Kidney epithelial cell (primary cell): ENCODE measurements at regions not wholly inside any gene's neighbourhood (a gene's known extent, or its start where the extent isn't known, plus 50 kb on each side); places are given as distances from the start of the nearest gene placed in this dataset.

ENCODE experiments used
- DNase-seq: peaks from one replicate; pipeline ENCODE4 v3.0.0-alpha.2; 2010; ENCODE audit warnings: low read depth
- H3K27me3 ChIP-seq: 2 replicates; pipeline ENCODE4 v1.6.0; 2011; ENCODE audit warnings: low read length; ENCODE audit not compliant: control insufficient read depth, insufficient read depth
- H3K36me3 ChIP-seq: 2 replicates; pipeline ENCODE4 v1.5.1; 2011; ENCODE audit warnings: low read length; ENCODE audit not compliant: control insufficient read depth, insufficient read depth
- H3K4me3 ChIP-seq: 2 replicates; pipeline ENCODE4 v1.5.1; 2011; ENCODE audit warnings: low read depth, mild to moderate bottlenecking, control low read depth, low read length
- TF ChIP-seq, protein P1 (sequence below): IDR thresholded peaks from 2 replicates; pipeline ENCODE4 v1.5.1; 2011; ENCODE audit warnings: mild to moderate bottlenecking, moderate library complexity, low read length, control low read depth, inconsistent platforms; ENCODE audit not compliant: insufficient read depth, poor library complexity, severe bottlenecking

DNA sequence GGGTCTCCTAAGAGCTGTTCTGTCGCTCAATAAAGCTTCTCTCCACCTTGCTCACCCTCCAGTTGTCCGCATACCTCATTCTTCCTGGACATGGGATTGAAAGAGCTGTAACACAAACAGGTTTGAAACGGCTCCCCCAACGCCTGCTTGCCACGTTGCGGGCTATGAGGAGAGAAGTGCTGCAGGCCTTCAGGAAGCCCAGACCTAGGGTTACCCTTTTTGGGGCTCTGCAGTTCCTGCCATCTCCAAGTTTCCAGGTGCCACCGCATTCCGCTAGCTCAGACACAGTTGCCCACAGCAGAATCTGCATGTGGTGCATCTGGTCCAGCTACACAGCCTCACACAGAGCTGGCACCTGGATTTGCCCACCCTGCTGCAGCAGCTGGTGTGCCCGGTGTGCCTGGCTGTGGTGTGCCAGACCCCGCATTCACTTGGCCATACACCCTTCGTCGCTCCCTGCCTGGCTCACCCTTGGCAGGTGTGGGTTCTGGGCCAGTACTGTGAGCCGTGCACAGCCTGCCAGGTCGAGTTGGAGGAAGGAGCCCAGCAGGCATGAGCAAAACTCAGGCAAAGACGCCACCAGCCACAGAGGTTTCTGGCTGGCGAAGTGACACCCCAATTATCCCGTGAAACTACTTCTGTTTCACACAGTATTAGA is 253.2 kb upstream of the SEMA3A start:
- Histone ChIP-seq H3K27me3 (no peaks in the 10 kb centered on the region), H3K4me3 (no peak overlapping the region), H3K36me3 (no peaks in the 10 kb centered on the region)
- no peak for DNase-seq
- TF ChIP-seq, protein P1, sequence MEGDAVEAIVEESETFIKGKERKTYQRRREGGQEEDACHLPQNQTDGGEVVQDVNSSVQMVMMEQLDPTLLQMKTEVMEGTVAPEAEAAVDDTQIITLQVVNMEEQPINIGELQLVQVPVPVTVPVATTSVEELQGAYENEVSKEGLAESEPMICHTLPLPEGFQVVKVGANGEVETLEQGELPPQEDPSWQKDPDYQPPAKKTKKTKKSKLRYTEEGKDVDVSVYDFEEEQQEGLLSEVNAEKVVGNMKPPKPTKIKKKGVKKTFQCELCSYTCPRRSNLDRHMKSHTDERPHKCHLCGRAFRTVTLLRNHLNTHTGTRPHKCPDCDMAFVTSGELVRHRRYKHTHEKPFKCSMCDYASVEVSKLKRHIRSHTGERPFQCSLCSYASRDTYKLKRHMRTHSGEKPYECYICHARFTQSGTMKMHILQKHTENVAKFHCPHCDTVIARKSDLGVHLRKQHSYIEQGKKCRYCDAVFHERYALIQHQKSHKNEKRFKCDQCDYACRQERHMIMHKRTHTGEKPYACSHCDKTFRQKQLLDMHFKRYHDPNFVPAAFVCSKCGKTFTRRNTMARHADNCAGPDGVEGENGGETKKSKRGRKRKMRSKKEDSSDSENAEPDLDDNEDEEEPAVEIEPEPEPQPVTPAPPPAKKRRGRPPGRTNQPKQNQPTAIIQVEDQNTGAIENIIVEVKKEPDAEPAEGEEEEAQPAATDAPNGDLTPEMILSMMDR, result no peak

DNA sequence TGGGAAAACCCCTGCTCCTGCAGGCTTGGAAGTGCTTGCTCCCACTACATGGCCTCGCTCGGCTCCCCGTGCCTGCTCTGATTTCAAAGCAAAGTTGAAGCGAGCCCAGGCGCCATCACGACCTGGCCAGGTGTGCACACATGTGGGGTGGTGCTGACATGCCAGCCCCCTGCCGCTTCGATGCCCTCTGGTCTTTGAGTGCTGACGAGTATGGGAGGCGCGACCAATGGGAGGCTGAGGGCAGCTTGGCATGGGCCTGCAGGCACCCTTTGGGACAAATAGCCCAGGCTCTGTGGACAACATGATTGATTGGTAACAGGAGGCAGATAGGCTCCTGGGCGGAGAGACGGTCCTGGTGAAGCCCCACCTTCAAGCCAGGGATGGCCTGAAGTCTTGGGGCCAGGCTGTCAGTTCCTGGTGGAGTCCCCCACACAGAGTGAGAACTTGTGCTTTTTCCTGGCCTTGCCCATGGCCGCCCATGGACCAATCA is 252.4 kb upstream of the SEMA3A start:
- H3K36me3 ChIP-seq, result no peaks in the 10 kb centered on the region
- TF ChIP-seq, protein P1, result no peak
- no peak for DNase-seq
- no peak overlapping the region for H3K4me3 ChIP-seq
- H3K27me3 ChIP-seq, result no peaks in the 10 kb centered on the region

DNA sequence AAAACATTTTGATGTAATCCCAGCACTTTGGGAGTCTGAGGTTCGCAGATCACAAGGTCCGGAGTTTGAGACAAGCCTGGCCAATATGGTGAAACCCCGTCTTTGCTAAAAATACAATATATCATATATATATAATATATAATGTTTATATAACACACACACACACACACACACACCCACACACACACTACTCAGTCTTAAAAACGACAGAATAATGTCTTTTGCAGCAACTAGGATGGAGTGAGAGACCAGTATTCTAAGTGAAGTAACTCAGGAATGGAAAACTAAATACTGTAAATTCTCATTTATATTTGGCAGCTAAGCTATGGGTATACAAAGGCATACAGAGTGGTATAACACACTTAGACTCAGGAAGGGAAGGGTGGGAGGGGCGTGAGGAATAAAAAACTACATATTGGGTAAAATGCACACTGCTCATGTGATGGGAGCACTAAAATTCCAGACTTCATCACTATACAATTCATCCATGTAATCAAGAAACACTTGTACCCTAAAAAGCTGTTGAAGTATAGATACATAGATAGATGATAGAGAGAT is 231.2 kb upstream of the SEMA3A start:
- Histone ChIP-seq H3K4me3 (no peak overlapping the region), H3K36me3 (no peaks in the 10 kb centered on the region), H3K27me3 (no peaks in the 10 kb centered on the region)
- no peak for DNase-seq
- TF ChIP-seq, protein P1, result no peak

DNA sequence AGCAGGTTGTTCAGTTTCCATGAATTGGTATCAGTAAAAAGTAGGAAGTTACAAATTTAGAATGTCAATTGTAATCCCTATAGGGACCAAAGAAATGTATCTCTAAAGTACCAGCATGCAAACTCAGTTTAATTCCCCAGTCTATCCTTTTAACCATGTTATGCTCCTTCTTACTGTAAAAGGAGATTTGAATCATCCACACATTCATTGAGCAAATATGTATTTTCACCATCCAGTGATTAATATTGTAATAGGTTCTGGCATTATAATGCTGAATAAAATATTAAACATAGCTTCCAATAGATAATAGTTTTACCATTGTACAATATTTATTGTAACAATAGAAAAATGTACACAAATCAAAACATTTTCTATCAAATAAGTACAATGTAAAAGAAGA is 228.2 kb upstream of the SEMA3A start:
- TF ChIP-seq, protein P1, result no peak
- DNase-seq, result no peak
- Histone ChIP-seq H3K36me3 (no peaks in the 10 kb centered on the region), H3K27me3 (no peaks in the 10 kb centered on the region), H3K4me3 (no peak overlapping the region)

DNA sequence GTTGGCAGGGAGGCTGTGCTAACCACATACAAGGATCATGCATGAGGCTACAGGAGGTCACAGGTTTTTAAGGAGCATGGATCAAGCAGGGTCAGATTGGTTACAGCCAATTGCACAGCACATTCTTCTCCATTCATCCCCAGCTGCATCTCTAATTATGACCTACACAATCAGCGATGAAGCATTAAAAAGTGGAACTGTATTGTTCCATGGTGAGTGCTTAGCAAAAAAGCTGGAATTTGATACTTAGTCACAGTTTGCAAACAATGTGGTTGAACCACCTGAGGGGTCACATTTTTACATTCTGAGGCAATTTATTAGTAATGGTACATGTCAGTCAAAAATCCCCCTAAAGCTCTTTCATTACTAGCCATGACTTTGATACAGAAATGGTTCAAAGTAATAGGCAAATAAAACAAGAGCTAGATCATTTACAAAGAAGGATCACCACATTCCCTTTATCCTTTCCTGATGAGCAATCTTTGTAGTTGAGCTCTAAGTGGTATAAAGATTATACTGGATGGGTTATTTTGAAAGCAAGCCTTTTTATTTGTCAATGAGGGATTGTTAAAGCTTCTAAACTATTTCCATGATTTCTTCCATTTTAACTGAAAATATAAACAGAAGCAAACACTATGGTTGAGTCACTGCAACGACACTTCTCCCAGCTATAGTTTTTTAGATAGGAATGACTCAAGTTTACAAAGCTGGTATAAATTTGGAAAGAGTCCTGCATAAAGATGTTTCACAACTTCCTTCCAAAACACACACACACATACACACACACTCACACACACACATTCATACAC is 217.8 kb upstream of the SEMA3A start:
- Histone ChIP-seq H3K27me3 (no peaks in the 10 kb centered on the region), H3K4me3 (no peak overlapping the region), H3K36me3 (no peaks in the 10 kb centered on the region)
- DNase-seq, result peak; percentile 93
- TF ChIP-seq, protein P1, result no peak
